Suprapubic skin (tissue), 4 donors: ENCODE measurements at regions not wholly inside any gene's neighbourhood (a gene's known extent, or its start where the extent isn't known, plus 50 kb on each side); places are given as distances from the start of the nearest gene placed in this dataset.

Source experiments
- CTCF ChIP-seq, 2 donors: fragments of 200-600 bp in 1 of 2; fragments of 450-650 bp in 1 of 2; sonication (generic) in 1 of 2; IDR thresholded peaks; one replicate each; pipeline ENCODE4 v1.5.1; 2016 to 2019; ENCODE audit warnings: antibody characterized with exemption in 2 of 2, mild to moderate bottlenecking in 1 of 2, moderate library complexity in 1 of 2
- POLR2A ChIP-seq, 2 donors: fragments of 450-650 bp; IDR thresholded peaks; one replicate each; pipeline ENCODE4 v1.6.1; 2017; ENCODE audit warnings: antibody characterized with exemption in 2 of 2, mild to moderate bottlenecking in 2 of 2, moderate library complexity in 2 of 2
- POLR2AphosphoS5 ChIP-seq, 3 donors: sonication (generic); formaldehyde crosslinking; IDR thresholded peaks; one replicate each; pipeline ENCODE4 v1.6.1; 2017; ENCODE audit warnings: antibody characterized with exemption in 3 of 3

GRCh38 chr14:30020687-30021086 is 93.0 kb upstream of the PRKD1 start:
- TF ChIP-seq CTCF (IDR thresholded peaks at IDR 0.05) (no peak), POLR2A (IDR thresholded peaks at IDR 0.05) (no peak), POLR2AphosphoS5 (IDR thresholded peaks at IDR 0.05) (no peak)
